ENCODE measurements at regions not wholly inside any gene's neighbourhood (a gene's known extent, or its start where the extent isn't known, plus 50 kb on each side); places are given as distances from the start of the nearest gene placed in this dataset.

DNA sequence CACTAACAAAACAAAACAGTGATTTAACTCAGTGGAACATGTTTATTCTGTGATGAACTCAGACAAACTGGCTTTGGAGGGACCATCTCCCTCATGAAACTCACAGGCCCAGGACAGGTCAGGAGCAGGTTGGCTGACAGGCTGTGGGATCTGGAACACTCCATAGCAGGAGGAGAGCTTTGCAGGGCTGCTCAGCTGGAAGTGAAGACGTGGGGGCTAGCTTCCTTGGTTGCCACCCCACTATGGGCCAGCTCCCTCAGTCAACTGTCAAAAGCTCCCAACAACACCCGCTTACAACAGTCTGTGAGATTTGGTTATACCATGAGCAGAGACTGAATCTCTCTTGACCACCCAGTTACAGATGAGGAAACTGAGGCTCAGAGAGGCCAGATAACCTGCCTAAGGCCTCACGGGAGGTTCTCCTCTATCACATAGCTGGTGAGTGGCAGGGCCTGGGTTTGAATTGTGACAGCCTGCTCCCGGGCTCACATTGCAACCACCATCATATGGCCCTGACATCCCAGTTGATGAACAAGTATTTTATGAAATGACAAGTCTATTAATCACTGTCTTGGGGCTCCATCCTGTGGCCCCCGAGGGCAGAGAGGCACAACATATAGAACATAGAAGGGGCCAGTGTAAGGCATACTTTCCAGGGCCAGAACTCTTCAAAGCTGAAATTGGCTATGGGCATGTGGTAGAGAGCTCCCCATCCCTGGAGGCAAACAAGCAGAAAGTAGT is 473.4 kb downstream of the MN1 start:
- ATAC-seq (ENCODE audit: low FRiP score) (no peak), DNase-seq (ENCODE audit: low spot score) (no peak)
- TF ChIP-seq CTCF (IDR thresholded peaks at IDR 0.05): no peak

- DNase-seq (ENCODE audit: low spot score) (no peak), ATAC-seq (ENCODE audit: low FRiP score) (no peak)
- TF ChIP-seq CTCF (IDR thresholded peaks at IDR 0.05): no peak
Measured at GRCh38 chr22:27329131-27329850, 472.3 kb downstream of the MN1 start.

- TF ChIP-seq CTCF (IDR thresholded peaks at IDR 0.05): no peak
- ATAC-seq (ENCODE audit: low FRiP score): no peak
- DNase-seq (ENCODE audit: low spot score): no peak
Measured at GRCh38 chr22:27329966-27330645, 471.4 kb downstream of the MN1 start.

- no peak for DNase-seq (ENCODE audit: low spot score)
- no peak for TF ChIP-seq CTCF (IDR thresholded peaks at IDR 0.05)
- peak; percentile 71 for ATAC-seq (ENCODE audit: low FRiP score)
Measured at GRCh38 chr22:27331526-27332281, 469.9 kb downstream of the MN1 start.

DNA sequence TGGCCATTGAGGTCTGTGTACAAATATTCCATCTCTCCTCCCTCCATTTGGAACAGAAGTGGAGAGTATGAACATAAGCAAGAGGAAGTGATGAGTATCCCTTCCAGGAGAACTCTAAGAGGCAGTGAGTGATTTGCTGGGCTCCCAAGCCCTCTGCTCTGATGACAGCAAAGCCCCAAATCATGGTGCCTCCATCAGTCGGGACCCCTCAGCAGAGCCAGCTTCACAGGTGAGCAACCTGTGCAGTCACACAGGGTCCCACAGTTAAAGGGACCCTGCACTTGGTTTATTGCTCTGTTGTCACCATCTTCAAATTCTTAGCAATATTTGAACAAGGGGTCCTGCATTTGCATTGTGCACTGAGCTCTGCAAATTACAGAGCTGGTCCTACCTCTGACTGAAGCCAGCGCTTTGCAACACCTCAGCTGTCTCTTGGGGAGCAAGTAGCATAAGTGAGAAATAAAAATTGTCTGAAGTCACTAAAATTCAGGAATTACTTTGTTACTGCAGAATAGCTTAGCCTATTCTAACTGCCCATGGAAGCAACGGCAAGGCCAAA is 466.4 kb downstream of the MN1 start:
- no peak for DNase-seq (ENCODE audit: low spot score)
- TF ChIP-seq CTCF (IDR thresholded peaks at IDR 0.05): no peak
- no peak for ATAC-seq (ENCODE audit: low FRiP score)
